DLD1 (cell line): ENCODE measurements at regions not wholly inside any gene's neighbourhood (a gene's known extent, or its start where the extent isn't known, plus 50 kb on each side); places are given as distances from the start of the nearest gene placed in this dataset.

ENCODE experiments used
- in situ Hi-C: cut with HindIII; loops from 2 replicates; pipeline ENCODE4 v1.10.0; 2017; ENCODE audit warnings: low sequenced_read_pairs

- in situ Hi-C loops, result no loop called here
These were observed 184.7 kb downstream of the C16orf95 start for GRCh38 chr16:87132361-87133014.

DNA sequence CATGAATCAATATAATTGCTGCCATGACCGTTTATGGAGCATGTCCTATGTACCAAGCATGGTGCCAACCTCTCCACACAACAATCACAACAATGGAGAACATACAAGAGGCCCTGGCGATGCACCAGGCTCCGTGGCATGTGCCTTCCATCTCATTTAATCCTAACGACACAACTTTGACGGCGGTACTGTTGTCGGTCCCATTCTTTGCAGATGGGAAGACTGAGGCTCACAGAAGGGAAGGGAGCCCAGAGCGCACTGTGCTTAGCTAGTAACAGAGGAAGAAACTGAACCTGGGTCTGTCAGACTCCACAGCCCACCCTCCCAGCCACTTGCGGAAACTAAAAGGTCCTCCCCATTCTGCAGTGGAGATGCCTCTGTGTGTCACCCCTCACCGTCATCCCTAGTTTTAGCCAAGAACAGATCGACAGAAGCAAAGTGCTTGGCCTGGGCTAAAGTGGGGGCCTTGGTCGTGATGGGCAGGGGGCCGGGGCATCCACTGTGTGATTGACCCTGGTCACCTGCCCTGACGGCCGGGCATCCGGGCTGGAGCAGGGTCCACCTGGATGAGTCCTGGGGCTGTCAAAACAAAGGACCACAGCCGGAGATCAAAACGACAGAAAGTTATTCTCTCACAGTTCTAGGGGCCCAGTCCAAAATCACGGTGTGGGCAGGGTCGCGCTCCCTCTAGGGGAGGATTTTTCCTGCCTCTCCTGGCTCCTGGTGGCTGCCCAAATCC, 183.9 kb downstream of the C16orf95 start:
- in situ Hi-C loops, result no loop called here

DNA sequence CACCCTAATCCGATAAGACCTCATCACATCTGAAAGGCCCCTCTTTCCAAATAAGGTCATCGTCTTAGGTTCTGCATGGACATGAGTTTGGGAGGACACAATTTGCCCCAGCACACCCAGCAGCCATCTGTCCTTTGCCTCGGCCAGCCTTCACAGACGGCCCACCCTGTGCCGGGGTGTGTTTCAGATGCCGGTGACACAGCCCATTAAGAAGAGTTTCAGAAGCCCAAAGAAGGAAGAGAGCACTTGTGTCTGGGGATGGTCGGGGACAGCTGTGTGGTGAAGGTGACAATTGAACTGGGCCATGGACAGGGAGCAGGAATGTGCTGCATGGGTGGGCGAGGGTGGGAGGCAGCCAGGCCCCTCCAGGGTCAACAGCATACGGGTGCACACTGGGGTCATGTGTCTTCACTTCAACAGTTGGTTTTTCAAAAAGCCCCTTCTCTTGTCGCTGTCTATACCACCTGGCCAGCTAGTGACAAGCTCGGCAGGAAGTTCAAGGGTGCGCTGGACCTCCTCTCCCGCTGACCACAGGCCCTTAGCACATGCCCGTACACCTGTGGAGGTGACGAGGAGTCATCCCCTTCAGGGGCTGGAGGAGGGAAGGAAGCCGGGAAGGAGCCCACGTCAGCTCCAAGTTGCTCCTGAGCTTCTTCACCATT, 183.1 kb downstream of the C16orf95 start:
- in situ Hi-C loops, result no loop called here

GRCh38 chr16:87134628-87134995, 182.6 kb downstream of the C16orf95 start:
- in situ Hi-C loops, result no loop called here

- in situ Hi-C loops, result no loop called here
These were observed 181.8 kb downstream of the C16orf95 start for GRCh38 chr16:87135246-87136030.

DNA sequence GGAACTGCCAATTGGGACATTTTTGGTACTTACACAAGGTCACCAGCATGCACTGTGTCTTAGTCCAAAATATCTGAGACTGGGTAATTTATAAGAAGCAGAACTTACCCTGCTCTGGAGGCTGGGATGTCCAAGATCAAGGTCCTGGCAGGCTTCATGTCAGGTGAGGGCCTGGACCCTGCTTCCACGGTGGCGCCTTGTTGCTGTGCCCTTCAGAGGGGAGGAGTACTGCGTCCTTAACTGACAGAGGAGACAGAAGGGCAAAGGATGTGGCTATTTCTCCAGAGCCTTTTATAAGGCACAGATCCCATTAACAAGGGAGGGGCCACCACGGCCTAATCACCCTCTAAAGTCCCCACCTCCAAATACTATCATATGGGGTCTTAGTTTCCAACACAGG, 178.9 kb downstream of the C16orf95 start:
- in situ Hi-C loops, result no loop called here

DNA sequence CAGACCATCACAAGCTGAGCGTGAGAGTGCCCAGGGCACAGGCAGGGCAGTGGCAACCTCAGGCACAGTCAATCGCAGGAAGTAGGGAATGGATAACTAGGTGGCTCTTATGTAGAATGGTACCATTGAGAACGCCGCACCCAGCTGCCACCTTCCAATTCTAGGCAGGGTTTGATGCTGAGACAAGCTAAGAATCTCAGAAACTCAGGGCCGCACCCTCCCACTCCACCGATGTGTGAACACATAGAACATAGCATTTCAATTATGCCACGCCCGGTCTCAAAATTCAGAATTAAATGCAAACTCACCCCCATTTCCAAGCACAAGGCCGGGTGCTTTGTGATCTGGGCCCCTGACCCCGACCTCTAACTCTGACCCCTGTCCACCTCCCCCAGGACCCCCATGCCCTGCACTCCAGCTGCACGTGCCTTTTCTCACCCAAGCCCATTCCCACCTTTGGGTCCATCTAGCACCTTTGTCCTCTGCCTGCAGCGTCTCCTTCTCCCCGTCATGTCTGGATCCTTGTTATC, 178.4 kb downstream of the C16orf95 start:
- in situ Hi-C loops, result no loop called here

GRCh38 chr16:87140211-87141200, 176.7 kb downstream of the C16orf95 start:
- in situ Hi-C loops, result no loop called here

DNA sequence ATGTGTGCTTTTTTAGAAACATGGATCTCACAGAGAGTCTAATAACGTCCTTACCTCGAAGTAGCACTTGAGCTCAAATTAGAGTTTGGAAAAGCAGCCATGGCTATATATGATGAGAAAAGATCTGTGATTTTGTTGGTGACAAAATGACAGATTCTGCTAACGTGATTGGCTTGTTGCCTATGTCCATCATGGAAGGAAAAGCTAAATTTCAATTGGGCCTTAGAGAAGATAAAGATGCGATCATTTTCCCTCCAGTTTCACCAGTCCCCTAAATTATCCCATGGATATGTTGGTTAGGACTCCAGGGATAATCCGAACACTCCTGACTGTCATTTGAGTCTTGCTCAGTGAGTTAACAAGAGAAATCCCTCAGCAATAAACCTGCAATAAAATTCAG, 175.8 kb downstream of the C16orf95 start:
- in situ Hi-C loops, result no loop called here

- in situ Hi-C loops, result no loop called here
These were observed 173.5 kb downstream of the C16orf95 start for GRCh38 chr16:87143661-87144121.

- in situ Hi-C loops, result no loop called here
These were observed 173.0 kb downstream of the C16orf95 start for GRCh38 chr16:87144232-87144631.

DNA sequence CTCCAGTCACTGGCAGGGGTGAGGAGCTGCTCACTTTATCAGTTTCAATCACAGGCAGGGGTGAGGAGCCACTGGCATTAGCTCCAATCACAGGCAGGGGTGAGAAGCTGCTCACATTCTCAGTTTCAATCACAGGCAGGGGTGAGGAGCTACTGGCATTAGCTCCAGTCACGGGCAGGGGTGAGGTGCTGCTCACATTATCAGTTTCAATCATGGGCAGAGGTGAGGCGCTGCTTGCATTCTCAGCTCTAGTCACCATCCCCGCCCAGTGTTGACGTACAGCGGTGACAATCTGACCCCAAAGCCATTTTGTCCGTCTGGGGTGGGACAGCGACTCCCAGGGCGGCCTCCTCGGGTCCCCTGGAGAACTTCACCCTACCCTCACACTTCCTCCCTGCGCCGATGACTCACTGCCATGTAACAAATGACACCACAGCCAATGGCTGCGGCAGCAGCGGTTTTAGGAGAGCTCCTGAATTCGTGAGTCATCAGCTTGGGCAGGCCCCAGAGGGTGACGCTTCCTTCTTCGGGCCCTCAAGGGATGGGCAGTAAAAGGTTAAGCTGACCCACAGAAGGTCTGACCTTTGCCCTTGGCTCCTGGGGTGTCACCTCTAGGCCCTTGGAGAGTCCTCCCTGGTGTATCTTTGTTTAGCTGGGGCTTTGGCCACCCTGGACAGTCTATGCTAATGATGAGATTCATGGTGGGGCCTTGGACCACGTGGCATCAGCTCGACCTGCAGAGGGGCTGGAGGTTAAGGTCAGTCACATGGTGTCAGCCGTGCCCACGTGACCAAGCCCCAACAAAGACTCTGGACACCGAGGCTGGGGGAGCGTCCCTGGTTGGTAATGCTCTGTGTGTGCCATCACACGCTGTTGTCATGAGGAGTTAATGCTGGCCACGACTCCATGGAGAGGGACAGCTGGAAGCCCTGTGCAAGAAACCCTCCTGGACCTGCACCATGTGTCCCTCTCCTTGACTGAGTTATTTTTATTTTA, 171.7 kb downstream of the C16orf95 start:
- in situ Hi-C loops, result no loop called here

DNA sequence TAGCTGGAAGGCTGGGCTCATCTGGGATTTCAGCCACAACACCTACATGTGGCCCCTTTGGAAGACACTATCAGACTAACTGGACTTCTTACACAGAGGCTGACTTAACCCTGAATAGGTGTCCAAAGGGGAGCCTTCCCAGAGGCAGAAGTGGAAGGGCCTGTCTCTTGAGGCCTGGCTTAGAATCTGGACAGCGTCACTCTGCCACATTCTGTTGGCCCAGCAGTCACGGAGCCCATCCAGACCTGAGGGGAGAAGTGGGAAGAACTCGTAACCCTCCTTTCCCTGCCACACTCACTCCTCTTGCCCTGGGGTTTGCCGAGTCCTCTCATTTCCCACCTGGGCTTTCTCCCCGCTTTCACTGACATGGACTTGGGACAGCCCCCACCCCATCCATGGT, 170.5 kb downstream of the C16orf95 start:
- in situ Hi-C loops, result no loop called here

GRCh38 chr16:87149051-87149450, 168.1 kb downstream of the C16orf95 start:
- in situ Hi-C loops, result no loop called here

DNA sequence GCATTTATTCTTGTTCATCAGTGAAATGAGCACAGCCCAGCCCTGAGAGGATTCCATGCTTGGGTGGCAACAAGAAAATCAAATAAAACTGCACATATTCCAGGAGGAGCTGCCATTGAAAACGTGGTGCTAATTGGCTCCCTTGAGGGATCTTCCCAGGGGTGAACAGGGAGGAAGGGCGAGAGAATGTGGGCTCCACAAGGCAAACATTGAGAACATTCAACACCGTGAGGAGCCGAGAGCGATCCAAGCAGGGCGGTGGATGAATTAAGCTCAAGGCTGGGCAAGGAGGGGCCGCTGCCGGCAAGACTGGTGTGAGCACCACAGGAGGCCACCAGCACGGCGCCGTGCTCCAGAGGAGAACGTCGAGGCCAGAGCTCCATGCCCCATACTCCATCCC, 166.9 kb downstream of the C16orf95 start:
- in situ Hi-C loops, result no loop called here

DNA sequence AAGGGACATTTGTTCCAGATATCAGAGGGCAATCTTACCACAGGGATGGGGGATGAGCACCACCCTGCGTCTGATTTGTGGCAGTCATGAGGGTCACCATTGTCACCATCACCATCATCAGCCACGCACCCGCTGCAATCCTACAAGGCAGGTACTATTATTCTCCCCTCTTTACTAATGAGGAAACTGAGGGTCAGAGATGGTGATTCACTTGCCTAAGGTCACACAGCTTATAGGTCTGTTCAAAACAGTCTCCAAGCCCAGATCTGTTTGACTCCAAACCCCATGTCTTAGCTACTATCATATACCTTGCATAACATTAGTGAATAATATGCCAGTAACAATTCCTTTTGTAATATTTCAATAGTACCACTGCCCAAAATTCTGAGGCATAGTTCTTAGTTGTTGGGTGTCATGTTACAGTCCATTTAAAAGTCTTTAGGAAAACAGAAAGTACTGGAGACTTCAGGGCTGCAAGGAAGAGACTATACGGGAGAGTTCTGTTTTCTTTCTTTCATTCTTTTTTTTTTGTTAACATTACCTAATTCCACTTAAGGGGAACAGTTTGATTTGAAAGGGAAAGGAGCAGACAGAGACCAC, 166.4 kb downstream of the C16orf95 start:
- in situ Hi-C loops, result no loop called here

DNA sequence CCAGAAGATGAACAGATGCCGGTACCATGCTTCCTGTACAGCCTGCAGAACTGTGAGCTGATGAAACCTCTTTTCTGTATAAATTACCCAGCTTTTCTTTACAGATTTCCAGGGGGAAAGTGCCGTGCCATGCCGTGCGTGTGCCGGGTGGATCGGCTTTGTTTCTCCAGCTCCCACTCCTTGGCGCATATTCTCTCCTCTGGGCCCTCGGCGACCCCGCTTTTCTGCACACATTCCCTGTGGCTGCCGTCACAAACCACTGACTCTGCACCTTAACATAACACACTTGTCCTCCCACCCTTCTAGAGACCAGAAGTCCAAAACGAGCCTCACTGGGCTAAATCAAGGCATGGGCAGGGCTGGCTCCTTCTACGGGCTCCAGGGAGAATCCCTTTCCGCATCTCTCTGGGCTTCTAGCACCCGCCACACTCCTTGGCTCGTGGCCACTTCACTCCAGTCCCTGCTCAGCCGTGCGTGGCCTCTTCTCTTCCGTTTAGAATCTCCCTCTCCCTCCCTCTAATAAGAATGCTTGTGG, 164.9 kb downstream of the C16orf95 start:
- in situ Hi-C loops, result no loop called here

DNA sequence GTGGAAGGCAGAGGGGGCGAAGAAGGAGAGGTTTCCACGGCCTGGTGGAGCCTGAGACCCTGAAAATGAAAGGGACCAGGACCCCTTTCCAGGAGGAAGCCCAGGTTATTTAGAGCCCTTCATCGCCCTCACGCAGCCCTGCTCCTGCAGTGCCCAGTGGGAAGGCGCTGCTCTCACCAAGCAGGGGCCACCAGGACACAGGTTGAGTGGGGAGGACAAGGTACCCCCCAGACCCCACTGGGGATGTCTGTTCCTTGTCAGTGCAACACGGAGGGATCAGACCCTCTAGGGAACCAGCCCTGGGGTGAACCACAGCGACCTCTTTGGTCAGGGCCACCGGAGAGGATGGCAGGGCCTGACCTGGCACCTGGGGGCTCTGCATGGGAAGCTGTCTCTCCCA, 163.9 kb downstream of the C16orf95 start:
- in situ Hi-C loops, result no loop called here
